MCF 10A (cell line): ENCODE measurements at regions not wholly inside any gene's neighbourhood (a gene's known extent, or its start where the extent isn't known, plus 50 kb on each side); places are given as distances from the start of the nearest gene placed in this dataset.

ENCODE experiments used
- BruUV-seq: library from RNA; stranded (reverse); fragments of 400-500 nt; replicated peaks from 2 replicates; lab custom pipeline; 2021; lab: Mats Ljungman, UMichigan
- CTCF ChIA-PET: fragments of 300-600 bp; sonication (Branson Sonifier 250); formaldehyde crosslinking; extraction: SDS; loops from one replicate; lab custom pipeline; 2021; ENCODE audit warnings: antibody characterized with exemption, inconsistent platforms; lab: Yijun Ruan, JAX
- POLR2A ChIA-PET: fragments of 300-600, 350-650 bp; sonication (Branson Sonifier 250); formaldehyde crosslinking; extraction: SDS; loops from one replicate; lab custom pipeline; 2020; ENCODE audit warnings: antibody characterized with exemption, inconsistent platforms; lab: Yijun Ruan, JAX
- DNase-seq: peaks from one replicate; pipeline ENCODE4 v3.0.0-alpha.2; 2018; ENCODE audit not compliant: unreplicated experiment
- H3K27ac Mint-ChIP-seq: one replicate; pipeline ENCODE4 v1.8.0; 2022; ENCODE audit warnings: mild to moderate bottlenecking, low read depth, mixed read lengths; ENCODE audit not compliant: unreplicated experiment
- H3K27me3 Mint-ChIP-seq: one replicate; pipeline ENCODE4 v1.8.0; 2022; ENCODE audit warnings: mixed read lengths; ENCODE audit not compliant: insufficient read depth, unreplicated experiment
- H3K36me3 Mint-ChIP-seq: one replicate; pipeline ENCODE4 v1.8.0; 2022; ENCODE audit warnings: mild to moderate bottlenecking, moderate library complexity, mixed read lengths; ENCODE audit not compliant: insufficient read depth, unreplicated experiment
- H3K4me1 Mint-ChIP-seq: one replicate; pipeline ENCODE4 v1.8.0; 2022; ENCODE audit warnings: mixed read lengths; ENCODE audit not compliant: insufficient read depth, unreplicated experiment
- H3K4me3 Mint-ChIP-seq: one replicate; pipeline ENCODE4 v1.8.0; 2022; ENCODE audit warnings: mild to moderate bottlenecking, moderate library complexity, mixed read lengths; ENCODE audit not compliant: unreplicated experiment
- H3K9me3 Mint-ChIP-seq: one replicate; pipeline ENCODE4 v1.8.0; 2022; ENCODE audit warnings: mixed read lengths; ENCODE audit not compliant: unreplicated experiment
- intact Hi-C: fragments of 100-400 bp; cut with micrococcal nuclease; formaldehyde crosslinking; loops from 2 replicates; pipeline ENCODE4 v1.14.1; 2022
- TF ChIP-seq, protein P1 (sequence below): fragments of 200-600 bp; IDR thresholded peaks from one replicate; pipeline ENCODE4 v1.8.0; 2022; ENCODE audit warnings: antibody characterized with exemption, mild to moderate bottlenecking; ENCODE audit not compliant: unreplicated experiment

GRCh38 chrX:107560980-107561379, 67.3 kb upstream of the PRPS1 start:
- Mint-ChIP-seq H3K9me3 (no peaks in the 10 kb centered on the region), H3K27ac (no peak overlapping the region), H3K4me1 (peaks cover 5% of the 10 kb centered on the region), H3K27me3 (peaks cover 56% of the 10 kb centered on the region), H3K36me3 (no peaks in the 10 kb centered on the region), H3K4me3 (no peak overlapping the region)
- no peak for DNase-seq
- CTCF ChIA-PET: no interaction called here
- POLR2A ChIA-PET: no interaction called here
- BruUV-seq: no TSS peak
- intact Hi-C loops: no loop called here
- TF ChIP-seq, protein P1, sequence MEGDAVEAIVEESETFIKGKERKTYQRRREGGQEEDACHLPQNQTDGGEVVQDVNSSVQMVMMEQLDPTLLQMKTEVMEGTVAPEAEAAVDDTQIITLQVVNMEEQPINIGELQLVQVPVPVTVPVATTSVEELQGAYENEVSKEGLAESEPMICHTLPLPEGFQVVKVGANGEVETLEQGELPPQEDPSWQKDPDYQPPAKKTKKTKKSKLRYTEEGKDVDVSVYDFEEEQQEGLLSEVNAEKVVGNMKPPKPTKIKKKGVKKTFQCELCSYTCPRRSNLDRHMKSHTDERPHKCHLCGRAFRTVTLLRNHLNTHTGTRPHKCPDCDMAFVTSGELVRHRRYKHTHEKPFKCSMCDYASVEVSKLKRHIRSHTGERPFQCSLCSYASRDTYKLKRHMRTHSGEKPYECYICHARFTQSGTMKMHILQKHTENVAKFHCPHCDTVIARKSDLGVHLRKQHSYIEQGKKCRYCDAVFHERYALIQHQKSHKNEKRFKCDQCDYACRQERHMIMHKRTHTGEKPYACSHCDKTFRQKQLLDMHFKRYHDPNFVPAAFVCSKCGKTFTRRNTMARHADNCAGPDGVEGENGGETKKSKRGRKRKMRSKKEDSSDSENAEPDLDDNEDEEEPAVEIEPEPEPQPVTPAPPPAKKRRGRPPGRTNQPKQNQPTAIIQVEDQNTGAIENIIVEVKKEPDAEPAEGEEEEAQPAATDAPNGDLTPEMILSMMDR: no peak

DNA sequence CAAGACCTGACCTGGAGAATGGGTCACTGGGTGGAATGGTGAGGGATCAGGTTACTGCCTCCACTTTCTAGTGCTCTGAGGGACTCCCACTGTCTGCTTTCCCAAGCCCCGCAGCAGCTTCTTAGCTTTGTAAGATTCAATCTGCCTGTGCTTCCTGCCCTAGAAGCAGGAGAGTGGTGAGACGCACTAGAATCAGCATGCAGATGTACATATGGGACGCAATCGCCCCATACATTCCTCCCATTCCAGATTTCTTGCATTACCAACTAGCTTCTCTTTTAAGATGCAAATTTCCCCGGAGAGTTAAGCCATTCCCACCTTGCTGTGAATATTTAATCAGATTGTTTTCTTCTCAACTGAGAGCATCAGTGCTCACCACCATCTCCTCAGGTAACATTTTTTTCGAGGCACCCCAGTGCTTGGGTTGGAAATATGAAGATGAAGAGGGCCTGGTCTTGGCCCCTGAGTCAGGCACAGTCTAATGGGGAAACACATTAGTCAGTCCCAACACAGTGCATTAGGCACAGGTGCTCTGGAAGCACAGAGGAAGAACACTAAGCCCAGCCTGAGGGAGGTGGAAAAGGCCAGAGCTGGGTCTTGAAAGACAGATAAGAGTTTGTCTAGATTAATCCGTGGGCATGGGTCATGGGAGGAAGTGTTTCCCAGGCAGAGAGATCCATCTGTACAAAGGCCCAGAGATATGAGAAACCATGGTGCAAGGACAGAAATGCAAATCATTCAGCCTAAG, 66.7 kb upstream of the PRPS1 start:
- peaks cover 49% of the 10 kb centered on the region for H3K27me3 Mint-ChIP-seq
- DNase-seq: no peak
- TF ChIP-seq, protein P1: no peak
- no peaks in the 10 kb centered on the region for H3K9me3 Mint-ChIP-seq
- intact Hi-C loops: no loop called here
- H3K4me1 Mint-ChIP-seq: peaks cover 5% of the 10 kb centered on the region
- no peaks in the 10 kb centered on the region for H3K36me3 Mint-ChIP-seq
- BruUV-seq: no TSS peak
- H3K27ac Mint-ChIP-seq: no peak overlapping the region
- CTCF ChIA-PET: interaction anchor here (0.9 kb wide), 1 partner anchor 33 kb away, joined by 3 read pairs; no protein-coding TSS in a partner anchor
- H3K4me3 Mint-ChIP-seq: no peak overlapping the region
- POLR2A ChIA-PET: no interaction called here

GRCh38 chrX:107562482-107562881, 65.8 kb upstream of the PRPS1 start:
- POLR2A ChIA-PET: no interaction called here
- no peak for DNase-seq
- Mint-ChIP-seq H3K27ac (no peak overlapping the region), H3K9me3 (no peaks in the 10 kb centered on the region), H3K27me3 (peaks cover 48% of the 10 kb centered on the region), H3K36me3 (no peaks in the 10 kb centered on the region), H3K4me3 (no peak overlapping the region), H3K4me1 (peaks cover 5% of the 10 kb centered on the region)
- TF ChIP-seq, protein P1: no peak
- intact Hi-C loops: no loop called here
- CTCF ChIA-PET: interaction anchor here (0.9 kb wide), 1 partner anchor 32 kb away, joined by 3 read pairs; no protein-coding TSS in a partner anchor
- no TSS peak for BruUV-seq

DNA sequence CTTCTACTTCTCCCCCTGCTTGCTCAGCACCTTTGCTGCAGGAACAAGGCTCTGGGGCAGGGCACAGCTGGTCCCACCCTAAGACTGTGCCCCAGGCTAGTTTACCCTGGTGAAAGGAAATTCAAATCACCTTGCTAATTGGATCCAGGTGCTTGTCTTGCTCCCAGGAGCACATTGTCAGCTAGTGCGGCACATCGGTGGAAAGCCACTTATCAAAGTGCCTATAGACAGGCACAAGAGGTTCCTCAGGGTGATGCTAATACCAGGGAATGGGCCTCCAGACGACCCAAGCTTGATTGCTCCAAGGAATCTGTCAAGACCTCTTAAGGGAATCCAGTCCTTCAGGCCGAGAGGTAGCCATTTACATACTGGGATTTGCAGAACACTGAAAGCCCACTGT, 64.5 kb upstream of the PRPS1 start:
- Mint-ChIP-seq H3K9me3 (no peaks in the 10 kb centered on the region), H3K27ac (no peak overlapping the region), H3K4me1 (peaks cover 5% of the 10 kb centered on the region), H3K36me3 (no peaks in the 10 kb centered on the region), H3K4me3 (no peak overlapping the region), H3K27me3 (peaks cover 60% of the 10 kb centered on the region)
- TF ChIP-seq, protein P1: no peak
- no peak for DNase-seq
- ChIA-PET CTCF (no interaction called here), POLR2A (no interaction called here)
- intact Hi-C loops: no loop called here
- no TSS peak for BruUV-seq
